GM13976 (cell line): ENCODE measurements at regions not wholly inside any gene's neighbourhood (a gene's known extent, or its start where the extent isn't known, plus 50 kb on each side); places are given as distances from the start of the nearest gene placed in this dataset.

Source experiments
- DNase-seq: peaks from one replicate; pipeline ENCODE4 v3.0.0; 2012; ENCODE audit warnings: low spot score
- CTCF ChIP-seq: IDR thresholded peaks from 2 replicates; pipeline ENCODE4 v1.5.1; 2012; ENCODE audit warnings: borderline replicate concordance, mild to moderate bottlenecking; ENCODE audit not compliant: insufficient read depth; ENCODE audit errors: extremely low read depth, missing control alignments, control extremely low read depth
- in situ Hi-C: fragments of 300-500 bp; cut with MboI; formaldehyde crosslinking; loops from one replicate; pipeline ENCODE4 v1.12.0; 2022; ENCODE audit warnings: low sequenced_read_pairs, mixed read lengths, inconsistent platforms; ENCODE audit not compliant: unreplicated experiment

GRCh38 chr7:9937944-9938631, 1035.6 kb upstream of the PHF14 start:
- DNase-seq, result no peak
- TF ChIP-seq CTCF, result no peak
- in situ Hi-C loops, result no loop called here

GRCh38 chr7:9939176-9939575, 1034.5 kb upstream of the PHF14 start:
- in situ Hi-C loops, result no loop called here
- TF ChIP-seq CTCF, result no peak
- DNase-seq, result no peak

GRCh38 chr7:9945131-9945530, 1028.5 kb upstream of the PHF14 start:
- DNase-seq, result no peak
- in situ Hi-C loops, result no loop called here
- no peak for TF ChIP-seq CTCF

GRCh38 chr7:9945857-9946256, 1027.8 kb upstream of the PHF14 start:
- in situ Hi-C loops, result no loop called here
- DNase-seq, result no peak
- TF ChIP-seq CTCF, result no peak

GRCh38 chr7:9955138-9955537, 1018.5 kb upstream of the PHF14 start:
- no peak for DNase-seq
- in situ Hi-C loops, result no loop called here
- no peak for TF ChIP-seq CTCF

GRCh38 chr7:9958486-9958885, 1015.2 kb upstream of the PHF14 start:
- in situ Hi-C loops, result no loop called here
- no peak for DNase-seq
- TF ChIP-seq CTCF, result no peak
